ENCODE measurements at regions not wholly inside any gene's neighbourhood (a gene's known extent, or its start where the extent isn't known, plus 50 kb on each side); places are given as distances from the start of the nearest gene placed in this dataset.

DNA sequence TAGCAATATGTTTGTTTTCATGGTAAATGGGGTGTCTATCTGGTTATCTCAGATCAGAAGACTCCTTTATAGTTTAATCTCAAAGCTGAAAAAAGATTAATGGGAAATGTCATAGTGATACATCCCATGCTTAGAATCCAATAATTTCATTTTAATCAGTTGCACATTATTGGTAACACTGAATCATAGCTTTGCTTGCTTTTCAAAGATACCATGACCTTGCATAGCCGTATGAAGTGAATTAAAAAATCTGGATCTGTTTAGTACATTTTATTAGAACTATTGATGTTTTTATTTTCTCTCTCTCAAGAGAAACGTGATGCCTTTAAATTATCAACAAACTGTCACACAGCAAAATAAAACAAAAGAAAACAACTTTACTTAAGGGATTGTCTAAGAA lies 506.7 kb upstream of the SGO1 start:
- no peaks in the 10 kb centered on the region for H3K36me3 ChIP-seq (ENCODE audit: control insufficient read depth, insufficient read depth, low read length)
- DNase-seq: no peak
- 88 to 100% methylated on average over 1 to 2 of the region's 2 CpGs for WGBS, 2 experiments (ENCODE audit: insufficient coverage in 1 of 2, insufficient read length in 1 of 2)

DNA sequence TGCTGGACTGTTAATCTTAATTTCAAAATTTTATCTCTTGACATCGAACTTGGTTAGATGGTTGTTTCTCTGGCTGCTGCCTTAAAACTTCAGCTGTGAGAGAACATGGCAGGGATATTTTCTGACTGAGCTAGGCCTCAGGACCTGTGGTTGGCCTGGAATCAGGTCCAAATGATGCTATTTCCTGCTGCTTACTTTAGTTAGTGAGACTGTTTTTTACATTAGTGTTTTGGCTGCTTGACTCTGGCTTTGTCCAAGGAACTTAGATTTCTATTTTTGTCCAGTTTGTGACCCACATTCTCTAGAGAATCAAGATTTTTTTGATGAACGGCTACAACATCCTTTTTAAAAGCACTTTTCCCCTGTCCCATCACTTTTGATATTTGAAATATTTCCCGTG lies 497.9 kb upstream of the SGO1 start:
- Histone ChIP-seq H3K27me3 (ENCODE audit: control insufficient read depth, insufficient read depth, low read length, poor library complexity, severe bottlenecking) (no peaks in the 10 kb centered on the region), H3K27ac (ENCODE audit: low read depth, low read length) (no peak overlapping the region), H3K9me3 (ENCODE audit: control insufficient read depth, low read length) (peaks cover 7% of the 10 kb centered on the region), H3K4me1 (ENCODE audit: control insufficient read depth, insufficient read depth, low read length) (no peaks in the 10 kb centered on the region), H3K4me3 (ENCODE audit: low read length) (no peak overlapping the region), H3K9ac (ENCODE audit: extremely low read depth, low read length, poor library complexity, severe bottlenecking) (no peak overlapping the region), H3K36me3 (ENCODE audit: control insufficient read depth, insufficient read depth, low read length) (no peaks in the 10 kb centered on the region)
- peak overlapping the region; percentile 64 for H3K27ac Mint-ChIP-seq
- DNase-seq: no peak
- no peaks in the 10 kb centered on the region for H3K27me3 Mint-ChIP-seq (ENCODE audit: insufficient read depth)
- 91 to 100% methylated on average over 2 to 3 of the region's 3 CpGs for WGBS, 2 experiments (ENCODE audit: insufficient coverage in 1 of 2, insufficient read length in 1 of 2)
- H3K4me1 Mint-ChIP-seq: no peaks in the 10 kb centered on the region
- H3K4me3 Mint-ChIP-seq: no peak overlapping the region
- peaks cover 2% of the 10 kb centered on the region for H3K36me3 Mint-ChIP-seq (ENCODE audit: low read depth)
- TF ChIP-seq CTCF (conservative IDR thresholded peaks at IDR 0.05): no peak
- H3K9me3 Mint-ChIP-seq: peaks cover 10% of the 10 kb centered on the region

More for the DNA sequence above, 506.7 kb upstream of the SGO1 start:
- Mint-ChIP-seq H3K4me1 (peaks cover 4% of the 10 kb centered on the region), H3K4me3 (no peak overlapping the region), H3K36me3 (ENCODE audit: low read depth) (peaks cover 2% of the 10 kb centered on the region), H3K27me3 (ENCODE audit: insufficient read depth) (no peaks in the 10 kb centered on the region), H3K27ac (no peak overlapping the region), H3K9me3 (peaks cover 7% of the 10 kb centered on the region)
- no peaks in the 10 kb centered on the region for H3K4me1 ChIP-seq (ENCODE audit: control insufficient read depth, insufficient read depth, low read length)
- H3K27ac ChIP-seq (ENCODE audit: low read depth, low read length): no peak overlapping the region
- no peak overlapping the region for H3K4me3 ChIP-seq (ENCODE audit: low read length)
- no peak overlapping the region for H3K9ac ChIP-seq (ENCODE audit: extremely low read depth, low read length, poor library complexity, severe bottlenecking)
- H3K27me3 ChIP-seq (ENCODE audit: control insufficient read depth, insufficient read depth, low read length, poor library complexity, severe bottlenecking): no peaks in the 10 kb centered on the region
- peaks cover under 1% of the 10 kb centered on the region for H3K9me3 ChIP-seq (ENCODE audit: control insufficient read depth, low read length)
- no peak for TF ChIP-seq CTCF (conservative IDR thresholded peaks at IDR 0.05)

DNA sequence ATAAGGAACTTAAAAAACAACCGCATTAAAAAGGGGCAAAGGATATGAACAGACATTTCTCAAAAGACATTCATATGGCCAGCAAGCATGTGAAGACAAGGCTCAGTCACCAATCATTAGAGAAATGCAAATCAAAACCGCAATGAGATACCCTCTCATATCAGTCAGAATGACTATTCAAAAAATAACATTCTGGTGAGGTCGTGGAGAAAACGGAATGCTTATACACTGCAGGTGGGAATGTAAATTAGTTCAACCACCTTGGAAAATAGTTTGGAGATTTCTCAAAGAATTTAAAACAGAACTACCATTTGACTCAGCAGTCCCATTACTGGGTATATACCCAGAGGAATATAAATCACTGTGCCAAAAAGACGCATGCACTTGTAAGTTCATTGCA lies 496.6 kb upstream of the SGO1 start:
- Histone ChIP-seq H3K36me3 (ENCODE audit: control insufficient read depth, insufficient read depth, low read length) (no peaks in the 10 kb centered on the region), H3K4me1 (ENCODE audit: control insufficient read depth, insufficient read depth, low read length) (no peaks in the 10 kb centered on the region), H3K9ac (ENCODE audit: extremely low read depth, low read length, poor library complexity, severe bottlenecking) (no peak overlapping the region), H3K4me3 (ENCODE audit: low read length) (no peak overlapping the region), H3K27ac (ENCODE audit: low read depth, low read length) (no peak overlapping the region), H3K27me3 (ENCODE audit: control insufficient read depth, insufficient read depth, low read length, poor library complexity, severe bottlenecking) (no peaks in the 10 kb centered on the region), H3K9me3 (ENCODE audit: control insufficient read depth, low read length) (peaks cover 6% of the 10 kb centered on the region)
- no peaks in the 10 kb centered on the region for H3K36me3 Mint-ChIP-seq (ENCODE audit: low read depth)
- no peak for DNase-seq
- H3K9me3 Mint-ChIP-seq: peaks cover 3% of the 10 kb centered on the region
- no peak for TF ChIP-seq CTCF (conservative IDR thresholded peaks at IDR 0.05)
- peak overlapping the region; percentile 19 for H3K27ac Mint-ChIP-seq
- H3K4me1 Mint-ChIP-seq: no peaks in the 10 kb centered on the region
- no peaks in the 10 kb centered on the region for H3K27me3 Mint-ChIP-seq (ENCODE audit: insufficient read depth)
- H3K4me3 Mint-ChIP-seq: no peak overlapping the region
- WGBS, 2 experiments (ENCODE audit: insufficient coverage in 1 of 2, insufficient read length in 1 of 2): 75 to 85% methylated on average over 4 to 5 of the region's 5 CpGs

All from endodermal cell (in vitro differentiated cells).